Muscle layer of colon (tissue), 2 donors: ENCODE measurements at regions not wholly inside any gene's neighbourhood (a gene's known extent, or its start where the extent isn't known, plus 50 kb on each side); places are given as distances from the start of the nearest gene placed in this dataset.

ENCODE experiments used
- H3K27ac ChIP-seq: one replicate; pipeline ENCODE4 v1.7.0; 2013; ENCODE audit warnings: low read depth, mild to moderate bottlenecking, low read length, moderate library complexity
- H3K27me3 ChIP-seq, 2 donors: one replicate each; pipeline ENCODE4 v1.7.0; 2013; ENCODE audit warnings: low read length in 2 of 2, mild to moderate bottlenecking in 2 of 2; ENCODE audit not compliant: insufficient read depth in 2 of 2, control insufficient read depth in 1 of 2
- H3K36me3 ChIP-seq: one replicate; pipeline ENCODE4 v1.7.0; 2013; ENCODE audit warnings: mild to moderate bottlenecking, low read length; ENCODE audit not compliant: insufficient read depth
- H3K4me1 ChIP-seq: one replicate; pipeline ENCODE4 v1.7.0; 2013; ENCODE audit warnings: mild to moderate bottlenecking, low read length; ENCODE audit not compliant: insufficient read depth
- H3K4me3 ChIP-seq, 2 donors: one replicate each; pipeline ENCODE4 v1.7.0; 2013; ENCODE audit warnings: low read length in 2 of 2, low read depth in 1 of 2, mild to moderate bottlenecking in 1 of 2, moderate library complexity in 1 of 2
- H3K9ac ChIP-seq: one replicate; pipeline ENCODE4 v1.7.0; 2013; ENCODE audit warnings: low read length
- H3K9me3 ChIP-seq: one replicate; pipeline ENCODE4 v1.7.0; 2013; ENCODE audit warnings: mild to moderate bottlenecking, low read length
- donor health status: abdominal sarcoma.
- donor health status: Adenocarcinoma of cecum.

- H3K27ac ChIP-seq = no peak overlapping the region
- H3K4me3 ChIP-seq = no peak overlapping the region
- no peaks in the 10 kb centered on the region for H3K9me3 ChIP-seq
- peaks cover 18% of the 10 kb centered on the region for H3K4me1 ChIP-seq
- no peaks in the 10 kb centered on the region for H3K36me3 ChIP-seq
- H3K27me3 ChIP-seq = no peaks in the 10 kb centered on the region
- no peak overlapping the region for H3K9ac ChIP-seq
These were observed 99.9 kb downstream of the TRIB2 start for GRCh38 chr2:12816379-12817306.

- Histone ChIP-seq H3K36me3 (no peaks in the 10 kb centered on the region), H3K27ac (no peak overlapping the region), H3K9me3 (no peaks in the 10 kb centered on the region), H3K27me3 (no peaks in the 10 kb centered on the region), H3K4me3 (no peak overlapping the region), H3K9ac (no peak overlapping the region), H3K4me1 (peaks cover 18% of the 10 kb centered on the region)
These were observed 101.1 kb downstream of the TRIB2 start for GRCh38 chr2:12817870-12818269.

GRCh38 chr2:12818416-12819102 is 101.8 kb downstream of the TRIB2 start:
- Histone ChIP-seq H3K9ac (no peak overlapping the region), H3K4me3 (no peak overlapping the region), H3K4me1 (peaks cover 18% of the 10 kb centered on the region), H3K27ac (no peak overlapping the region), H3K9me3 (no peaks in the 10 kb centered on the region), H3K27me3 (no peaks in the 10 kb centered on the region), H3K36me3 (no peaks in the 10 kb centered on the region)

- H3K27me3 ChIP-seq = no peaks in the 10 kb centered on the region
- H3K4me3 ChIP-seq = no peak overlapping the region
- H3K9me3 ChIP-seq = no peaks in the 10 kb centered on the region
- no peak overlapping the region for H3K27ac ChIP-seq
- peaks cover 23% of the 10 kb centered on the region for H3K4me1 ChIP-seq
- H3K36me3 ChIP-seq = no peaks in the 10 kb centered on the region
- no peak overlapping the region for H3K9ac ChIP-seq
These were observed 102.4 kb downstream of the TRIB2 start for GRCh38 chr2:12819103-12819475.

- Histone ChIP-seq H3K27ac (no peak overlapping the region), H3K9me3 (no peaks in the 10 kb centered on the region), H3K36me3 (no peaks in the 10 kb centered on the region), H3K27me3 (no peaks in the 10 kb centered on the region), H3K4me3 (no peak overlapping the region), H3K9ac (no peak overlapping the region), H3K4me1 (peaks cover 29% of the 10 kb centered on the region)
These were observed 103.0 kb downstream of the TRIB2 start for GRCh38 chr2:12819721-12820120.

- Histone ChIP-seq H3K36me3 (no peaks in the 10 kb centered on the region), H3K9me3 (no peaks in the 10 kb centered on the region), H3K27ac (no peak overlapping the region), H3K27me3 (no peaks in the 10 kb centered on the region), H3K4me3 (no peak overlapping the region), H3K4me1 (peaks cover 34% of the 10 kb centered on the region), H3K9ac (no peak overlapping the region)
These were observed 104.9 kb downstream of the TRIB2 start for GRCh38 chr2:12821656-12822055.

- H3K36me3 ChIP-seq = no peaks in the 10 kb centered on the region
- no peaks in the 10 kb centered on the region for H3K27me3 ChIP-seq
- peaks cover 22% of the 10 kb centered on the region for H3K4me1 ChIP-seq
- H3K9ac ChIP-seq = no peak overlapping the region
- H3K9me3 ChIP-seq = no peaks in the 10 kb centered on the region
- H3K4me3 ChIP-seq = no peak overlapping the region
- H3K27ac ChIP-seq = no peak overlapping the region
These were observed 107.6 kb downstream of the TRIB2 start for GRCh38 chr2:12824351-12824777.

- Histone ChIP-seq H3K4me3 (no peak overlapping the region), H3K9ac (no peak overlapping the region), H3K27ac (no peak overlapping the region), H3K27me3 (no peaks in the 10 kb centered on the region), H3K4me1 (peaks cover 17% of the 10 kb centered on the region), H3K9me3 (no peaks in the 10 kb centered on the region), H3K36me3 (no peaks in the 10 kb centered on the region)
These were observed 108.1 kb downstream of the TRIB2 start for GRCh38 chr2:12824778-12825379.

GRCh38 chr2:12826781-12827180 is 110.0 kb downstream of the TRIB2 start:
- Histone ChIP-seq H3K9me3 (no peaks in the 10 kb centered on the region), H3K27me3 (no peaks in the 10 kb centered on the region), H3K4me1 (peaks cover 15% of the 10 kb centered on the region), H3K36me3 (no peaks in the 10 kb centered on the region), H3K4me3 (no peak overlapping the region), H3K27ac (no peak overlapping the region), H3K9ac (no peak overlapping the region)

- Histone ChIP-seq H3K36me3 (no peaks in the 10 kb centered on the region), H3K27ac (no peak overlapping the region), H3K4me3 (no peak overlapping the region), H3K9me3 (no peaks in the 10 kb centered on the region), H3K27me3 (no peaks in the 10 kb centered on the region), H3K4me1 (peaks cover 15% of the 10 kb centered on the region), H3K9ac (no peak overlapping the region)
These were observed 111.0 kb downstream of the TRIB2 start for GRCh38 chr2:12827721-12828120.

GRCh38 chr2:12828980-12829379 is 112.2 kb downstream of the TRIB2 start:
- Histone ChIP-seq H3K4me1 (peaks cover 12% of the 10 kb centered on the region), H3K9ac (no peak overlapping the region), H3K36me3 (no peaks in the 10 kb centered on the region), H3K4me3 (no peak overlapping the region), H3K27ac (no peak overlapping the region), H3K9me3 (no peaks in the 10 kb centered on the region), H3K27me3 (no peaks in the 10 kb centered on the region)
